GM18502 (cell line): ENCODE measurements at regions not wholly inside any gene's neighbourhood (a gene's known extent, or its start where the extent isn't known, plus 50 kb on each side); places are given as distances from the start of the nearest gene placed in this dataset.
A peak's percentile ranks its signal among the peaks of the same experiment; 100 is the strongest.
"Not testable (repeated sequence)": the region's sequence is repeated elsewhere in the genome, so short reads cannot be mapped to it uniquely, and the experiment has no call there.

Experiments
- ATAC-seq: cut with Tn5 transposase; IDR thresholded peaks from one replicate; pipeline ENCODE4 v1.9.1; 2021; ENCODE audit warnings: mild to moderate bottlenecking; ENCODE audit not compliant: unreplicated experiment, poor library complexity

- peak; percentile 77 for ATAC-seq
Measured at GRCh38 chr15:21718108-21718507, 159.4 kb downstream of the POTEB start.

- ATAC-seq = peak; percentile 39
Measured at GRCh38 chr15:21717661-21718060, 159.9 kb downstream of the POTEB start.

GRCh38 chr15:21705480-21705879 lies 172.1 kb downstream of the POTEB start:
- ATAC-seq = peak; percentile 98

- ATAC-seq = not testable (repeated sequence)
Measured at GRCh38 chr15:21698620-21699019, 178.9 kb downstream of the POTEB start.

- ATAC-seq = not testable (repeated sequence)
Measured at GRCh38 chr15:21695089-21695488, 182.4 kb downstream of the POTEB start.

- peak; percentile 87 for ATAC-seq
Measured at GRCh38 chr15:21692471-21693102, 184.9 kb downstream of the POTEB start.

GRCh38 chr15:21656798-21657397 lies 216.6 kb upstream of the POTEB3 start:
- ATAC-seq = peak; percentile 93

GRCh38 chr15:21656114-21656746 lies 215.9 kb upstream of the POTEB3 start:
- peak; percentile 43 for ATAC-seq

- ATAC-seq = not testable (repeated sequence)
Measured at GRCh38 chr15:21653707-21654106, 213.4 kb upstream of the POTEB3 start.

- ATAC-seq = not testable (repeated sequence)
Measured at GRCh38 chr15:21638770-21639169, 198.5 kb upstream of the POTEB3 start.

GRCh38 chr15:21626694-21627093 lies 186.4 kb upstream of the POTEB3 start:
- ATAC-seq = not testable (repeated sequence)

GRCh38 chr15:21609223-21609622 lies 168.9 kb upstream of the POTEB3 start:
- ATAC-seq = not testable (repeated sequence)

- ATAC-seq = not testable (repeated sequence)
Measured at GRCh38 chr15:21565426-21565825, 125.1 kb upstream of the POTEB3 start.

- ATAC-seq = peak; percentile 96
Measured at GRCh38 chr15:21551809-21552208, 111.5 kb upstream of the POTEB3 start.

GRCh38 chr15:21546182-21546903 lies 106.0 kb upstream of the POTEB3 start:
- not testable (repeated sequence) for ATAC-seq

- not testable (repeated sequence) for ATAC-seq
Measured at GRCh38 chr15:21532785-21533184, 92.5 kb upstream of the POTEB3 start.

GRCh38 chr15:21516248-21516647 lies 75.9 kb upstream of the POTEB3 start:
- not testable (repeated sequence) for ATAC-seq

GRCh38 chr15:21515296-21515695 lies 75.0 kb upstream of the POTEB3 start:
- ATAC-seq = not testable (repeated sequence)

GRCh38 chr15:21503021-21503420 lies 62.7 kb upstream of the POTEB3 start:
- not testable (repeated sequence) for ATAC-seq
